Stromal cell of bone marrow (primary cell): ENCODE measurements at regions not wholly inside any gene's neighbourhood (a gene's known extent, or its start where the extent isn't known, plus 50 kb on each side); places are given as distances from the start of the nearest gene placed in this dataset.

Experiments
- DNase-seq: peaks from one replicate; pipeline ENCODE4 v3.0.0-alpha.2; 2012; ENCODE audit warnings: low read depth

GRCh38 chr2:144079803-144080202 lies 440.1 kb downstream of the ZEB2 start:
- no peak for DNase-seq

- no peak for DNase-seq
These were observed 440.9 kb downstream of the ZEB2 start for GRCh38 chr2:144078802-144079724.

- DNase-seq: no peak
These were observed 441.8 kb downstream of the ZEB2 start for GRCh38 chr2:144078106-144078505.

- DNase-seq: no peak
These were observed 445.5 kb downstream of the ZEB2 start for GRCh38 chr2:144074450-144074849.

DNA sequence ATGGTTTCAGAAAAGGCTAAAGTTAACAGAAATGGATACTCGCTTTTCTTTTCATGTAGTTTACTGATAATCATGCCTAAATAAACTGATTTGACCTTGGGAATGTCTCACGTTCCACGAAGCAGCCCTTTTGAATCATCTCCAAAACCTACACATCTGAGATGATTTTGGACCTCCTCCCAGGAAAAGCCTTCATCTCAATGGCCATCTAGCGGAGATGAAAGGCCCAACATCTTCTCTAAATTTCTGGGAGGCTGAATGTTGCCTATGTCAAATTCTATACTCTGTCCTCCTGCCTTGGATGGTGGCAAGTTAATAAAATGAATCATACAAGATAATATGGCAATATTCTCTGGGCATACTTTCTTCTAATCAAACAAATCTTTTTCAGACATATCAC lies 448.5 kb downstream of the ZEB2 start:
- DNase-seq: no peak

DNA sequence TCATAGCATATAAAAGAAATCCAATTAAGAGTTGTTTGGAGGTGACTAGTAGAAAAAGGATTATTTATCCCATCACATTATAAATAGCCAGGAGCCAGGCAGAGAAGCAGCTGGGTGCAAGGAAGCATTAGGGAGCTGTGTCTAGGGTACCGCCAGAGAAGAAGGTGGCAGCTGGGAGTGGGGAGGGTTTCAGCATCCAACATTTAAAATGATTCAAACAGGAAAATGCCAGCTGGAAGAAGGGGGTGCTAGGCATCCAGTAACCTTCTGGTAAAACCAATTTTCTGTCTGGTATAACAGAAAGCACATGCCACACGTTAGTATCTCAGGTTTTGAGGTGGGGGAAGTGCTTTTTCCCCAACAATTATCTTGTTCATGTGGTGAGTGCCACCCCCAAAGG lies 452.4 kb downstream of the ZEB2 start:
- DNase-seq: no peak

GRCh38 chr2:144063602-144064001 lies 456.3 kb downstream of the ZEB2 start:
- DNase-seq: no peak

DNA sequence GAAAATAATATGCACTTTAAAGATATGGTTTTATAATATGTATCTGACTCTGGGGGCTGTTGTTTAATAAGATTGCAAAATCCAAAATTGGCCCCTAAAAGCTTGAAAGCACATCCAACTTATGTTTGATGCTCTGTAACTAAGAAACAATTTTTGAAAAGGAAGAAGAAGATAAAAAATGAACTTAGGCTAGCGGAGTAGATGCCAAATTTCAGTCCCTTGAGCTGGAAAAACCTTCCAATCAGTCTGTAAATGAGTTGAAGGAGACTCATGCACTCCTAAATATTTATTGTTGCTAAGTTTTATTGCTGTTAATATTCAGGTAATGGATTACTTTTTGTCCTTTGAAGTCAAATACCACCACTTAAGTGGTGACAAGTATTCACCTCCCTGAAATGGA lies 465.0 kb downstream of the ZEB2 start:
- DNase-seq: no peak

DNA sequence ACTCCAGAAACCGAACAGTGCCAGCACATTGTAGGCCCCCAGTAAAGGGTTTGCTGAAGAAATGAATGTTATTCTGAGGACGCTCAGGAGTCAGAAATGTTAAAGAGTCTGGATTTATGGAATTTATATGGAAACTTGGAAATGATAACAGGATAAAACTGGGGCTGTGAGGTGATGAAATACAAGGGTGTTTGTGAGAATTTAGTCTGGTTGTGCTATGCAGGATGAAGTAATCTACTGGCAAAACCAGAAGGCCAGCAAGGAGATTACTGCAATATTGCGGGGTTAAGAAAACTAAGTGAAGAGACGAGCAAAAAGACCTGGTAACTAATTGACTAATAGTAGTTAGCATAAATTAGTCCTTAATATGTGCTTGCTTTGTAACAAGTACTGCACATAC lies 467.8 kb downstream of the ZEB2 start:
- DNase-seq: no peak

GRCh38 chr2:144049137-144049536 lies 470.8 kb downstream of the ZEB2 start:
- no peak for DNase-seq

DNA sequence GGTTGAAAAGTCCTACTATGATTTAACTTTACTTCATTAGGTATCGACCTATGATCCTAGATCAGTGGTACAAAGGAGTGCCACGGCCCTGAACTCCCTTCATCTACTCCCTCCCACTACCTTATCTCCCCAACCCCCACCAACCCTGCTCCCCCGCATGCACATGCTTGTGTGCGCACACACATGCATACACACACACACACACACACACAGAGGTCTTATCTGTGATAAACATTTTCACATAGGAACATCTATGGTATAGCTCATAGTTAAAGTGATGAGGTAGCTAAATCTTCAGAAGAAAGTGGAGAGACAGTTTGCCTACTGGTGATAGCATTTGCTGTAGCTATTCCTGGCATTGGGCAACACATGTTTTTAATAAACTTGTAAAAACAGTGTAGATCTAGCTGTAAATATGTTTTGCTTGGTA lies 471.3 kb downstream of the ZEB2 start:
- no peak for DNase-seq

DNA sequence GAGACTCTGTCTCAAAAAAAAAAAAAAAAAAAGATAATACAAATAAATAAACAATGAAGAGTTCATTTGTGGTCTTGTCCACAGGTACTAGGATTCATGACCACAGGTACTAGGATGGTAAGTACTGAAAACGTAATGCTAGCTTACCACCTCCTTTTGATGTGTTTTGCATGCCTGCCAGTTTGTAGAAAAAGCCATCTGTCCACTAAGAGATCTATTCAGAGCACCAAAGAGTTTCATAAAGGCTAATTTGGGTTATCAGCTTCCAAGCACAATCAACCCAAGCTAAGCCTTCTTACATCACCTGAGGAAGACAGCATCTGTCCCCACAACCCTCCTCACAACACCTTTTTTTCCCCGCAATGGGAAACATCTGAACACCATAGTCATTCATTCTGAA lies 477.2 kb downstream of the ZEB2 start:
- DNase-seq: no peak

DNA sequence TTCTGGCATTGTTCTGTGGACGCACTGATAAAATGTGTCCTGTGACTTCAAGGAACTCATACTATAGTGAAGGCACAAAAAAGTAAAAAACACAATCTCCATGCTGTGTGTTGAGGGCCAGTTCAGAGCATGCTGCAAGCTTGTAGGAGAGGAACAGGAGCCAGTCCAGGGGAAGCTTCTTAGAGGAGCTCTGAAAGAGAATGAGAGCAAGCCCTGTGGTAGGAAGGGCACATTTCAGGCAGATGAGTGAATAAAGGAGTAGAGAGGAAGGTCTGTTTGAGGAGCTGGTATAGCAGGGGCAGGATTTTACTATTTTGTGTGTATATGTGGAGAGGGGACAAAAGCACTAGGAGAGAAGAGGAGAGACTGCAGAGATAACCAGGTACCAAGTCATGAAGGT lies 478.3 kb downstream of the ZEB2 start:
- DNase-seq: no peak

DNA sequence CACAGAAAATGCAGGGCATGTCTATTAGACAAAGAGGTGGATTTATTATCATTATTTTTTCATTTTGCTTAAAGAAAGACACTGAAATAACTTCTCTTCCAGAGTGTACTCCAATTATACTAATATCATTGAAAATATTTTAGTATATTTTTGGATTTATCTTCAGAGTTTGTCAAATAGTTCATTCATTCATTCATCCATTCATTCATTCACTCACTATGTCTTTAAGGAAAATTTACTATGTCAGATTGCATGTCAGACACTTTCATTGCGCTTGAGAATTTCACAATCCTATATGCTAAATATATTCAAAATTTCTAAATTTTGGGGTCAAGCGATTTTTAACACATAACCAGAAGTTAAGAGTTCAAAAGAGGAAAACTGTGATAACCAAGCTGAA lies 479.1 kb downstream of the ZEB2 start:
- no peak for DNase-seq

DNA sequence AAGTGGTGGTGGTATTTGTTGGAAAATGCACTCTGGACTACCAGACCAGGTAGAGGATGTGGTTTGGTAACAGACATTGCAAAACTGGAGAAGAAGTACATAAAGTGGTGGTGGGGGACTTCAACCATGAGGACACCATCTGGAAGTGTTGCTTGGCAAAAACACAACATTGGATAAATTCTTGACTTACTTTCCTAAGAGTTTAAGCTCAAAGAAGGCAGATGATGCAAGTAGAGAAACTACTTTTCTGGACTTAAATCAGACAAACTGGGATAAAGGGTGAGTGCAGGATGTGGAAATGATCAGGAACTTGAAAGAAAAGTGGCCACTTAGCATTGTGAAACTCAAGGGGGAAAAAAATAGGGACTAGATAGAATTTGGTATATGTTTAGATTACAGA lies 487.4 kb downstream of the ZEB2 start:
- DNase-seq: no peak

- DNase-seq: no peak
These were observed 489.1 kb downstream of the ZEB2 start for GRCh38 chr2:144030791-144031190.

DNA sequence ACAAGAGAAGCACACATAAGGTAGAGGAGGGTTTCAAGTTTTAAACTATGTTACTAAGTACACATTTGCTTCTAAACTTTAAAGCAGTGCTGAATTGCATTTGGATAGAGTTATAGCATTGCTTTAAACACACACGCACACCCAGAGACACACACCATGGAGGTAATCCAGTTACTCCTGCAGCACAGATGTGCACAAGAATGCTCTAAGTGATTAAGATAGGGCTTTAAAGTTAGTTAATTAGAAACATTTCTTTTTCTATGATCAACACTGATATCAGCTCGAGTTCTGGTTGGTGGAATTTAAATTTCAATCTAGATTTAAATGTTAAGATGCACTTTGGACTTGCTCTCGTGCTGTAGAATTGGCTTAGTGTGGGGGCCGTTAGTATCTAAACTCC lies 492.3 kb downstream of the ZEB2 start:
- DNase-seq: no peak

GRCh38 chr2:144026753-144027152 lies 493.2 kb downstream of the ZEB2 start:
- DNase-seq: no peak

DNA sequence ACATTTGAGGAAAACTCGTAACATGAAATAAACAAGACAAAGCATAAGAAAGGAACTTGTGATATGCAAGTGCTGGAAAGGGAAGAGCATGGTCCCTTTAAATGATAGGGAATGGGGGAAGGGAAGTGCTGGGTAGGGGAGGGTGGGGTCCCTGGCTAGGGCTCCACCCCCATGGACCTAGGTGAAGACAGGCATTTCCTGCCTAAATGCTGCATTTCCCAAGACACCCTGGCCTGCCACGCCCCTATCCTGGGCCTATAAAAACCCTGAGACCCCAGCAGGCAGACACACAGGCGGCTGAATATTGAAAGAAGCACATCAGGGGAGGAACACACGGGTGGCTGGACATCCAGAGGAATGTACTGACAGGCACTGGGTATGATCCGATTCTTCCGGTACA lies 499.9 kb downstream of the ZEB2 start:
- no peak for DNase-seq

DNA sequence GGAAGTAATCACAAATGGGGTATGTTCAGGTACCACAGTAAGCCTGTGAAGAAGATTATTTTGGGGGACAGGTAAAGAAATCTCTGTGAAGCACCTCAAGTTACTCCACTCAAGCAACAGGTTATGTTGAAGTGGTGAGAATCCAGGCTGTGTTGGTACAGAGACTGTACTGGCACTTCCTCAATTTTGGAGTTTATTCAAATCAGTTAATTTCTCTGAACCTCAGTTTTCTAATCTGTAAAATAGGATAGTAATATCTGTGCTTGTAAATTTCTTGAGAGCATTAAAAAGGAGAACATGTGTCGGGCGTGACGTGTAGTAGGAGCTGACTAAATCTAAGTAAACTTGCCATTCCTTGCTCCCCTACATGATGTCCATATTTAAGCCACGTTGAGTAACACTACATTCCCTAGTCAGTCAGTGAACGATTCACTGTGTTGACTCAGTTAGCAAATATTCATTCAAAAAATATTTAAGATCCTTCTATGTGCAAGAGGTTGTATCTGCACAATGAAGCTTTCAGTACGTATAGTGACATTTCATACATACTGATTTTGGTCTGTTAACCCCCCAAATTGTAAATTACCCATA lies 504.2 kb downstream of the ZEB2 start:
- DNase-seq: peak; percentile 51

- no peak for DNase-seq
These were observed 504.9 kb downstream of the ZEB2 start for GRCh38 chr2:144015036-144015435.

DNA sequence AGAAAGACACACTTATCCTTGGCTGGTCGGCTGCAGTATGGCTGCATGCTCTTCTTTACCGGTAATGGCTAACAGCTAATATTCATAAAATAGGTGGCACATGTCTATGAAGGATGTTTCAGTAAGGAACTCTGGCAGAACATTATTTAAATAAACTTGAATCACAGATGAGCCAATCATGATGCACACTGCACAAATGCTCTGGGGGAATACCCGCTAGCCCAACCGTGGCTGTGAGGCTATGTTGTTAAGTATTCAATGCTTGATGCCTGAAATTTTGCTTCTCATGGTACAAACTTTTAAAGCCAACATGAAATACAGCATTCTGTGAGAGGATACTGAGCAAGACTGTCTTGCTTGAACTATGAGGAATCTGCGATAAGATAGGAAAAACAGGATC lies 505.8 kb downstream of the ZEB2 start:
- peak; percentile 19 for DNase-seq

DNA sequence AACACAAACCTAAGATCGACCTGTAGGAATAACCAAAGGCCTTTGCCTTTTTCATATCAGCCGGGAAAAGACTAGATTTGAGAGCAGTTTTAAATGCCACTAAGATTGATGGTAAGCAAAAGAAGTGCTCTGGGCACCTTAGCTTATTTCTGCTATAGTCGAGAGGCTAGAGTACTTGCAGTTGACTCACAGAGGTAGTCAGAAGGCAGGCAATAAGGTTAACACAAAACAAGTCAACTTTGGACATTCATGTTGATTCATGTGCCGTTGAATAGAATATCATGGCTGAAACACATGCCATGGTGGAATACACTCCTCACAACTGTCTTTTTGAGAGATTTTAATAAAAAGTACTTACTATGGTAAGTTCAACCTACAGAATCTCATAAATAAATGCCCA lies 507.6 kb downstream of the ZEB2 start:
- no peak for DNase-seq

GRCh38 chr2:144011553-144011952 lies 508.4 kb downstream of the ZEB2 start:
- DNase-seq: no peak
